ENCODE measurements at regions not wholly inside any gene's neighbourhood (a gene's known extent, or its start where the extent isn't known, plus 50 kb on each side); places are given as distances from the start of the nearest gene placed in this dataset.

- Mint-ChIP-seq H3K36me3 (peaks cover 5% of the 10 kb centered on the region), H3K27ac (no peak overlapping the region), H3K4me3 (no peak overlapping the region), H3K9me3 (no peaks in the 10 kb centered on the region), H3K4me1 (peaks cover 10% of the 10 kb centered on the region in 2 donors), H3K27me3 (ENCODE audit: low read depth in 2 of 2) (peaks cover 5 to 7% of the 10 kb centered on the region in 2 donors)
- ATAC-seq (no peak), DNase-seq (no peak)
- Histone ChIP-seq H3K9me3 (ENCODE audit: control insufficient read depth, insufficient read depth, low read length) (no peaks in the 10 kb centered on the region), H3K36me3 (ENCODE audit: control insufficient read depth, insufficient read depth, low read length) (no peaks in the 10 kb centered on the region), H3K4me1 (ENCODE audit: control insufficient read depth, insufficient read depth, low read length) (peaks cover 3% of the 10 kb centered on the region), H3K4me3 (ENCODE audit: low read length) (no peak overlapping the region), H3K27me3 (ENCODE audit: control insufficient read depth, insufficient read depth, low read length) (no peaks in the 10 kb centered on the region), H3K27ac (ENCODE audit: low read length) (no peak overlapping the region)
- no peak for TF ChIP-seq CTCF (IDR thresholded peaks at IDR 0.05)
- intact Hi-C loops (cut with micrococcal nuclease) = no loop called here
- 46% methylated on average over 4 of the region's 5 CpGs for WGBS (ENCODE audit: insufficient coverage)
These were observed 132.3 kb upstream of the ZNF608 start for GRCh38 chr5:124878583-124879342.

- H3K27me3 Mint-ChIP-seq (ENCODE audit: low read depth in 2 of 2) = no peaks in the 10 kb centered on the region
- H3K9me3 Mint-ChIP-seq = no peaks in the 10 kb centered on the region
- no peaks in the 10 kb centered on the region for H3K9me3 ChIP-seq (ENCODE audit: control insufficient read depth, insufficient read depth, low read length)
- no peaks in the 10 kb centered on the region for H3K36me3 Mint-ChIP-seq
- peaks cover under 1 to 5% of the 10 kb centered on the region in 2 donors for H3K4me1 Mint-ChIP-seq
- no peaks in the 10 kb centered on the region for H3K27me3 ChIP-seq (ENCODE audit: control insufficient read depth, insufficient read depth, low read length)
- intact Hi-C loops (cut with micrococcal nuclease) = no loop called here
- ATAC-seq (no peak), DNase-seq (no peak)
- no peak overlapping the region for H3K27ac ChIP-seq (ENCODE audit: low read length)
- no peak overlapping the region for H3K4me3 ChIP-seq (ENCODE audit: low read length)
- H3K4me1 ChIP-seq (ENCODE audit: control insufficient read depth, insufficient read depth, low read length) = peaks cover 3% of the 10 kb centered on the region
- TF ChIP-seq CTCF (IDR thresholded peaks at IDR 0.05) = no peak
- H3K27ac Mint-ChIP-seq = no peak overlapping the region
- 74% methylated on average over 10 of the region's 10 CpGs for WGBS (ENCODE audit: insufficient coverage)
- H3K4me3 Mint-ChIP-seq = no peak overlapping the region
- H3K36me3 ChIP-seq (ENCODE audit: control insufficient read depth, insufficient read depth, low read length) = no peaks in the 10 kb centered on the region
These were observed 134.7 kb upstream of the ZNF608 start for GRCh38 chr5:124880903-124881697.

DNA sequence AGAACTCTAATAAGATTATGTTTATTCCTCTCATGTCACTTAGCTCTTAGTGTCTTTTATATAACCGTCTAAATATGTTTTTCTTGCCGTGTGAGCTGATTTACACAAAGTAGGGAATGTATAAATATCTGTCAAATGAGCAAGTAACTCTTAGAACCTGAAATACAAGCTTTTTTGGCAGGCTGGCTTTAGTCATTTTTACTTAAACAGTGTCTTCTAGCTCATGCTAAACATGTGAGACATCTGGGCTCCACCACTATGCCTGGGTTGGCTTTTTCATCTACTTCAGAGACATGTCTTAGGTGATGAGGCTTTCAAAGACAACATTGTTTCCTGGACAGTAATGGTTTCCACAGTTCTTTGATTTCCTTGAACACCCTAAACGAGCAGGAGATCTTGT lies 137.2 kb upstream of the ZNF608 start:
- H3K36me3 ChIP-seq (ENCODE audit: control insufficient read depth, insufficient read depth, low read length) = no peaks in the 10 kb centered on the region
- Mint-ChIP-seq H3K27me3 (ENCODE audit: low read depth in 2 of 2) (no peaks in the 10 kb centered on the region), H3K27ac (no peak overlapping the region), H3K4me3 (no peak overlapping the region), H3K36me3 (no peaks in the 10 kb centered on the region), H3K4me1 (peaks cover 6 to 10% of the 10 kb centered on the region in 2 donors), H3K9me3 (no peaks in the 10 kb centered on the region)
- no peak for DNase-seq
- peaks cover 2% of the 10 kb centered on the region for H3K4me1 ChIP-seq (ENCODE audit: control insufficient read depth, insufficient read depth, low read length)
- H3K27ac ChIP-seq (ENCODE audit: low read length) = no peak overlapping the region
- no peak for ATAC-seq
- no peaks in the 10 kb centered on the region for H3K9me3 ChIP-seq (ENCODE audit: control insufficient read depth, insufficient read depth, low read length)
- WGBS (ENCODE audit: insufficient coverage) = 94% methylated on average over 2 of the region's 3 CpGs
- H3K27me3 ChIP-seq (ENCODE audit: control insufficient read depth, insufficient read depth, low read length) = no peaks in the 10 kb centered on the region
- intact Hi-C loops (cut with micrococcal nuclease) = no loop called here
- no peak overlapping the region for H3K4me3 ChIP-seq (ENCODE audit: low read length)
- TF ChIP-seq CTCF (IDR thresholded peaks at IDR 0.05) = no peak

Data from natural killer cell (primary cell).